Right ventricle myocardium superior (tissue), 1 donor: ENCODE measurements at regions not wholly inside any gene's neighbourhood (a gene's known extent, or its start where the extent isn't known, plus 50 kb on each side); places are given as distances from the start of the nearest gene placed in this dataset.
"Not testable (repeated sequence)": the region's sequence is repeated elsewhere in the genome, so short reads cannot be mapped to it uniquely, and the experiment has no call there.

Experiments
- ATAC-seq: fragments of 200-7000 bp; cut with Tn5 transposase; one replicate; pipeline ENCODE4 v1.9.1; 2020; ENCODE audit warnings: mild to moderate bottlenecking; ENCODE audit not compliant: poor library complexity
- DNase-seq: peaks from one replicate; pipeline ENCODE4 v3.0.0-alpha.2; 2020
- intact Hi-C: fragments of 100-400 bp; cut with DNase I; formaldehyde crosslinking; loops from one replicate; pipeline ENCODE4 v1.11.2; 2022
- donor health status: DM: no; HTN: yes; CAD: no; lungs with severe emphysema.

GRCh38 chr6:144670259-144670658 lies 385.1 kb downstream of the UTRN start:
- DNase-seq, intact Hi-C loops, ATAC-seq: not testable (repeated sequence)

- ATAC-seq = no peak
- intact Hi-C loops = no loop called here
- no peak for DNase-seq
Measured at GRCh38 chr6:144673807-144674206, 388.7 kb downstream of the UTRN start.

- DNase-seq = no peak
- intact Hi-C loops = no loop called here
- no peak for ATAC-seq
Measured at GRCh38 chr6:144675231-144675861, 390.2 kb downstream of the UTRN start.

- DNase-seq, intact Hi-C loops, ATAC-seq: not testable (repeated sequence)
Measured at GRCh38 chr6:144676310-144676709, 391.2 kb downstream of the UTRN start.

GRCh38 chr6:144677263-144677662 lies 392.1 kb downstream of the UTRN start:
- ATAC-seq, intact Hi-C loops, DNase-seq: not testable (repeated sequence)

- intact Hi-C loops = no loop called here
- peak; percentile 45 for ATAC-seq
- DNase-seq = no peak
Measured at GRCh38 chr6:144678844-144679243, 393.7 kb downstream of the UTRN start.

GRCh38 chr6:144681334-144681733 lies 396.2 kb downstream of the UTRN start:
- intact Hi-C loops = no loop called here
- ATAC-seq = no peak
- no peak for DNase-seq

GRCh38 chr6:144683216-144684070 lies 398.3 kb downstream of the UTRN start:
- DNase-seq (no peak), ATAC-seq (no peak)
- intact Hi-C loops = no loop called here

- ATAC-seq (no peak), DNase-seq (no peak)
- intact Hi-C loops = no loop called here
Measured at GRCh38 chr6:144688713-144689112, 403.6 kb downstream of the UTRN start.

GRCh38 chr6:144689503-144690040 lies 404.4 kb downstream of the UTRN start:
- DNase-seq (no peak), ATAC-seq (no peak)
- intact Hi-C loops = no loop called here

- intact Hi-C loops = no loop called here
- DNase-seq (no peak), ATAC-seq (no peak)
Measured at GRCh38 chr6:144690133-144690532, 405.0 kb downstream of the UTRN start.

GRCh38 chr6:144690666-144691065 lies 405.5 kb downstream of the UTRN start:
- intact Hi-C loops = no loop called here
- ATAC-seq = no peak
- DNase-seq = no peak

GRCh38 chr6:144692050-144692449 lies 406.9 kb downstream of the UTRN start:
- DNase-seq, intact Hi-C loops, ATAC-seq: not testable (repeated sequence)

- intact Hi-C loops = no loop called here
- ATAC-seq = no peak
- no peak for DNase-seq
Measured at GRCh38 chr6:144695858-144696533, 410.9 kb downstream of the UTRN start.

- DNase-seq = no peak
- intact Hi-C loops = no loop called here
- ATAC-seq = no peak
Measured at GRCh38 chr6:144696610-144697368, 411.7 kb downstream of the UTRN start.

- DNase-seq (no peak), ATAC-seq (no peak)
- intact Hi-C loops = no loop called here
Measured at GRCh38 chr6:144697369-144697760, 412.2 kb downstream of the UTRN start.

- DNase-seq = no peak
- ATAC-seq = no peak
- intact Hi-C loops = no loop called here
Measured at GRCh38 chr6:144697801-144698200, 412.7 kb downstream of the UTRN start.

- DNase-seq (no peak), ATAC-seq (no peak)
- intact Hi-C loops = no loop called here
Measured at GRCh38 chr6:144702781-144703180, 417.6 kb downstream of the UTRN start.

GRCh38 chr6:144710207-144710606 lies 425.1 kb downstream of the UTRN start:
- intact Hi-C loops = no loop called here
- no peak for DNase-seq

More at GRCh38 chr6:144710207-144710606, 425.1 kb downstream of the UTRN start:
- ATAC-seq = no peak
